NCI-H187 (cell line): ENCODE measurements at regions not wholly inside any gene's neighbourhood (a gene's known extent, or its start where the extent isn't known, plus 50 kb on each side); places are given as distances from the start of the nearest gene placed in this dataset.

Experiments
- DNase-seq, 2 experiments: peaks; one replicate each; lab custom pipeline; 2025; lab: John Stamatoyannopoulos, UW

- no peak for DNase-seq
Observed at GRCh38 chr10:130869179-130869841, 442.2 kb downstream of the TCERG1L start.

GRCh38 chr10:130871406-130871805 lies 440.1 kb downstream of the TCERG1L start:
- no peak for DNase-seq

GRCh38 chr10:130873636-130874035 lies 437.9 kb downstream of the TCERG1L start:
- no peak for DNase-seq

- no peak for DNase-seq
Observed at GRCh38 chr10:130875116-130875515, 436.4 kb downstream of the TCERG1L start.

GRCh38 chr10:130875897-130876472 lies 435.5 kb downstream of the TCERG1L start:
- no peak for DNase-seq

DNA sequence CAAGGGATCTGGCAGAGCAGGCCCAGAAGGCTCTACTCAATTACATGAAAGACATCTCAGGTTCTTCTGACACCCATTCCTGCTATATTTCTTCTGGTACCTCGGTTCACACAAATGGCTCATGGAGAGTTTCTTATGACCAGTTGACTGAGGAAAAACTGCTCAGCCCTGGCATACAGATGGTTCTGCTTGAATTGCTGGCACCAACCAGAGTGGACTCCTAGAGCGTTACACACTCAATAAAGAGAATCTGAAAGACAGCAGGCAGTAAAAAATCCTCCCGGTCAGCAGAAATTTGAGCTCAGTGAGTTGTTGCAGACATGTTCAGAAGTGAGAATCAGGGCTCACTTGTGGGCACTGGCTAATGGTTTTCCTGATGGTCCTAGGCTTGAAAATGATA lies 434.4 kb downstream of the TCERG1L start:
- no peak for DNase-seq

GRCh38 chr10:130878131-130878530 lies 433.4 kb downstream of the TCERG1L start:
- DNase-seq = no peak

DNA sequence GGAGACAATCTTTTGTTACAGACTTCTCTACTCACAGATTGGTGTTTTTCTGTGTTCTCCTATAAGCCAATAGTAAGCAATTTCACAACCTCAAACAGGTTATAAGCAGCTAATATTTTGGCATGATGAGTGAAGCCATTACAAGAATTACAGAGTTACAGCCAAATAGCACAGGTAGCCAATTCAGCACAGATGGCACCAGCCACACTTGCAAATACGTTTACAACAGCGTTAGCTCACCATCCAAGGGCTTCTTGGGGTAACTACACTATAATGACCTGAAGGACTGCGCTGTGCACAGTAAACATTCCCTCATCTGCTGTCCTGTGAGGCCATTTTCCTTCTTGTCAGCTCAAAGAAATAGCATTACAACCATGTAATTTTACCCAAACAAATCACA lies 428.6 kb downstream of the TCERG1L start:
- no peak for DNase-seq

DNA sequence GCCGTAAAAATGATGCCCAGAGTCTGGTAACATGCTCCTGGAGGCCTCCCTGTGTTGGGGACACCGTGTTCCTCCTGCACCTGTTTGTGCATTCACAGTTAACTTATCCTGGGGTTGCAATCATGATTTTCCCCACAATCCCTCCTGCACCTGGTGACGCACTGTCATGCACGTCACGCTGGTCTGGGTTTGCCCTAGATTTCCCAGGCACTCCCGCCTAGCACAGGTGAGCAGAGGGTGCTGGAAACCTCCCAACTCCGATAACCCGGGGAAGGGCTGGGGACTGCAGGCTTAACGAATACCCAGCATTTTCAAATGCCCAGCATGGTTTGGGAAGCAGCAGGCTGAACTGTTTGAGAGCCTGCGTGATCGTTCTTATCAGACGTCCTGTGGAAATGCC lies 427.1 kb downstream of the TCERG1L start:
- no peak for DNase-seq

- DNase-seq = no peak
Observed at GRCh38 chr10:130885021-130885655, 426.4 kb downstream of the TCERG1L start.

DNA sequence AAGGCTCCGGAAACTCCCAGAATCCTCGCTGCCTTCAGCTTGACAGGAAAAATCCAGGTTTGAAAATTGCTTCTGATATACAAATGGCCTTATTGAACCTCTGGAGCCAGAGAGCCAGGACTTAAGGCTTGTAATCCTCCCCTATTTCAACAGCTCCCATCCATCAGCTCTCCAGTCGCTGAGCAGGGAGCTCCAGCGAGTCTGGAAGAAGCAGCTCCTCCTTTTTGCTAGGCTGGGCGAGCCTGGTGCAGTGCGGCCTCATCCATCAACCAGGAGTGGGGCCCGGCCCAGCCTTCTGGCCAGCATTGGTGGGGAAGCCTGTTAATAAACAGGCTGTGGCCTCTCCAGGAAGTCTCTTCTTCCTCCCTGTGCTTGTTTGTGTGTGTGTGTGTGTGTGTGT lies 424.4 kb downstream of the TCERG1L start:
- DNase-seq = no peak

DNA sequence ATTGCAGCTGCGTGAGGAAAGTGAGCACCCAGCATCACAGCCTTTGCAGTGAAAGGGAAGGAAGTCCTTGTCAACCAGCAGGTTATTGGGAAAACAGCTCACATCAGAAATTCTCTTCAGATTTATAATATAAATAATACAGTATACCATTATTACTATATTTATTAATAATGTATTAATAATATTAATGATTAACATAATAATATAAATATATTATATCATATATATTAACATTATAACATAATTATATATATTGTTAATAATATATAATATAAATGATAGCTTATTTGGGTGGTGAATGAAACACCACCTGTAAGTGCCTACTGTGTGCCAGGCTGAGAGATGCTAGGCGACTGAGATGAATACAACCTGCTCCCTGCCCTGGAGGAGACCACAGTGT lies 423.0 kb downstream of the TCERG1L start:
- no peak for DNase-seq

GRCh38 chr10:130889240-130889639 lies 422.3 kb downstream of the TCERG1L start:
- DNase-seq = no peak

DNA sequence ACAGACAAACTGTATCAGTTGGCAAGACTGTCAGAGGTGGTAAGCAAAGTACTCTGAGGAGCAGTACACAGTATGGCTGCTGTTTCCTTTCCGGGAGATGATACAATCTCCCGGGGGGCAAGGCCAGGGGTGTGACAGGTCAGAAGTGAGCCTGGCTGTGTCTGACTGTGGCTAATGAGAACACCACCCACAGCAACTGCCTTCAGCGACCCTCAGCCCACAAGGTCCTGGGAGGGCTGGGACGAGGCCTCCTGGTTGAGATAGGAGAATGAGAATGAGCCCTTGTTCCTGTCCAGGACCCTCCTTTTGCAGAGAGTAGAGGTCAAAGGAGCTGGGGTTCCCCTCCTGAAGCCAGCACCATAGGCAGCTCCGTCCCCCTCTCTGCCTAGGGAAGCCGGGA lies 421.7 kb downstream of the TCERG1L start:
- no peak for DNase-seq

DNA sequence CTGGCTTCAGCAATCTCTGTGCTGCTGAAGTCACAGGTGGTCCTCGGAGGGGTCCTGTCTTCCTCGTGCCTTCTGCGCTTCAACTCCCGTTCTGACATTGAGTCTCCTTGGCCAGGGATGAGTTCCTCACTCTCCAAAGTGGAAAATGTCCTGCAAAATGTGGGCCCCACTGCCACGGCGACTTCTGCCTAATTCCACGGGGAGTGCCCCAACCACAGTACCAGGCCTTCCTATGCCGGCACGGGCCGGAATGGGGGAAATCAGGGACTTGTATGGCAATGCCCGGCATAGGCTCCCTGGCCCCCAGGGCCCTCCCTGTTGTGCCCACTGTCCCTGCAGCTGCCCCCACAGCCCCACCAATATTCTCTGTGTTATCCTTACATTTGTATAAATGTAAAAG lies 420.5 kb downstream of the TCERG1L start:
- DNase-seq = no peak

DNA sequence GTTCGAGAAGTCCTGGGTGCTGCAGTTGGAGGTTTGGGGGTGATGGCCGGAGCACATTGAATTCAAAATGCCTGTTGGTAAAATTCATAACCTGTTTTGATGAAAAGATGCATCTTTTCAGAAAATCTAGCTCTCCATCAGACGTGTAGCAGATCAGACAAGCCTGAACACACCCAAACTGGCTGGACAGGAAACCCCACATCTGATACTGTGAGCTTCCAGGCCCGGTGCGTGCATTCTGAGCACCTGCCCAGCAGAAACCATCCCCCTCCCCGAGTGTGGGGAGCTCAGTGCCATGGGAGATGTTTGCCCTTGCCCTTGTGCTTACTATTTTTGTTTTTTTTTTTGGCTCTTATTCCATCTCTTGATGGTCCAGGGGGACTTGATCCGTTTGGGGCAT lies 417.1 kb downstream of the TCERG1L start:
- no peak for DNase-seq

GRCh38 chr10:130895161-130895560 lies 416.4 kb downstream of the TCERG1L start:
- no peak for DNase-seq

GRCh38 chr10:130897815-130898214 lies 413.7 kb downstream of the TCERG1L start:
- no peak for DNase-seq

- no peak for DNase-seq
Observed at GRCh38 chr10:130898381-130898780, 413.1 kb downstream of the TCERG1L start.

- DNase-seq = no peak
Observed at GRCh38 chr10:130899856-130900255, 411.7 kb downstream of the TCERG1L start.

DNA sequence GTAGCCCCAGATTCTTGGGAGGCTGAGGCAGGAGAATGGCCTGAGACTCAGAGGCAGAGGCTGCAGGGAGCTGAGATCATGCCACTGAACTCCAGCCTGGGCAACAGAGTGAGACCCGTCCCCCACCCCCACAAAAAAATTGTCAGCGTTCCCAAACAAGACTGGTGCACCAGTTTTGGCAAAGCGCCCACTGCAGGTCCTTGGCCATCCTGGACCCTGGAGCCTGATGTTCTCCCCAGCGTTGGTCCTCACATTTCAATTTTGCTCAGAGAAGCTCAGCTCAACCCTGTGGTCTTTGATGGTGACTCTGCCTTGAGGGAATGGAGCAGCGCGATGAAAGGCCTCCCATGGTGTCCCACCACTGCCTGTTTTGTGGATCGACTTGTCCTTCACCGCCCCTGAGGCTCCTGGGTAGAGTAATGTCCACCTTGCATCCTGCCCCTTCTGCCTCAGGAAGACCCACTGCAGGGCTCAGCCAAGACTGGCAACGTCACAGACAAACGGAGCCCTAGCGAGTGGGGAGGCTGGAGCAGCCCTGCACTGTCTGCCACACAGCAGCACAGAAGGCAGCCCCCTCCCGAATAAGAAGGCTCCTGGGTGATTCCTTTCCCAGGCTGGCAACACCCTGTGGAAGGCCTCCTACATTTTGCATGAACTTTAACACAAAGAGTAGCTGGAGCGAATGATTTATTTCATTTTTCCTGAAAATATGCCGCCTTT lies 410.9 kb downstream of the TCERG1L start:
- no peak for DNase-seq

GRCh38 chr10:130901311-130902165 lies 410.0 kb downstream of the TCERG1L start:
- no peak for DNase-seq
